Stomach (tissue), 4 donors: ENCODE measurements at regions not wholly inside any gene's neighbourhood (a gene's known extent, or its start where the extent isn't known, plus 50 kb on each side); places are given as distances from the start of the nearest gene placed in this dataset.

Experiments
- POLR2A ChIP-seq, 4 donors: fragments of 450-650 bp; IDR thresholded peaks; one replicate each; pipeline ENCODE4 v1.6.1; 2016; ENCODE audit warnings: antibody characterized with exemption in 4 of 4, control low read depth in 2 of 4, mild to moderate bottlenecking in 1 of 4, moderate library complexity in 1 of 4
- TF ChIP-seq, protein P1 (sequence below), 7 experiments: fragments of 450-650 bp in 4 of 7; fragments of 200-600 bp in 3 of 7; sonication (generic) in 3 of 7; IDR thresholded peaks; one replicate each; pipeline ENCODE4 v1.5.1; 2016 to 2019; ENCODE audit warnings: antibody characterized with exemption in 7 of 7, control low read depth in 2 of 7, mild to moderate bottlenecking in 1 of 7

DNA sequence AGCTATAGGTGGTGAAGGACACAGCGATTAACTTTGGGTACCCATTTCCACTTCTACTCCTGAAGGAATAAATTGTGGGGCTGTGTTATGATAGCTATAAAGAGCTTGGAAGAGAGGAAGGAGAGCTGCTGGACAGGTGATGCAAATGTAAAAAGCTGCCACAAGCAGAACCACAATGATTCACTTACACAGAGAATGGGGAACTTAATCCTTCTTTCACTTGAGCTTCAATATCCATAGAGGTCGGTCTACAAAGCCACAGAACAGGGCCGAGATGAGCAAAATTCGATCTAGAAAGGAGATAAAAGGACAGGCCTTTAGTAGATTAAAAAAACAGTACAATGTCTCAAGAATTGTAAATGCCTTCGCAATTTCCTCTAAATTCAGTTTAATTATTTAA, 831.1 kb downstream of the LRFN5 start:
- TF ChIP-seq, protein P1, sequence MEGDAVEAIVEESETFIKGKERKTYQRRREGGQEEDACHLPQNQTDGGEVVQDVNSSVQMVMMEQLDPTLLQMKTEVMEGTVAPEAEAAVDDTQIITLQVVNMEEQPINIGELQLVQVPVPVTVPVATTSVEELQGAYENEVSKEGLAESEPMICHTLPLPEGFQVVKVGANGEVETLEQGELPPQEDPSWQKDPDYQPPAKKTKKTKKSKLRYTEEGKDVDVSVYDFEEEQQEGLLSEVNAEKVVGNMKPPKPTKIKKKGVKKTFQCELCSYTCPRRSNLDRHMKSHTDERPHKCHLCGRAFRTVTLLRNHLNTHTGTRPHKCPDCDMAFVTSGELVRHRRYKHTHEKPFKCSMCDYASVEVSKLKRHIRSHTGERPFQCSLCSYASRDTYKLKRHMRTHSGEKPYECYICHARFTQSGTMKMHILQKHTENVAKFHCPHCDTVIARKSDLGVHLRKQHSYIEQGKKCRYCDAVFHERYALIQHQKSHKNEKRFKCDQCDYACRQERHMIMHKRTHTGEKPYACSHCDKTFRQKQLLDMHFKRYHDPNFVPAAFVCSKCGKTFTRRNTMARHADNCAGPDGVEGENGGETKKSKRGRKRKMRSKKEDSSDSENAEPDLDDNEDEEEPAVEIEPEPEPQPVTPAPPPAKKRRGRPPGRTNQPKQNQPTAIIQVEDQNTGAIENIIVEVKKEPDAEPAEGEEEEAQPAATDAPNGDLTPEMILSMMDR (IDR thresholded peaks at IDR 0.05), result no peak
- TF ChIP-seq POLR2A (IDR thresholded peaks at IDR 0.05), result no peak
